Transverse colon (tissue), 3 donors: ENCODE measurements at regions not wholly inside any gene's neighbourhood (a gene's known extent, or its start where the extent isn't known, plus 50 kb on each side); places are given as distances from the start of the nearest gene placed in this dataset.

Source experiments
- CTCF ChIP-seq, 5 experiments: fragments of 200-600 bp in 3 of 5; fragments of 450-650 bp in 2 of 5; sonication (generic) in 3 of 5; IDR thresholded peaks; 1 replicate in 2 of 5; 2 replicates in 3 of 5; pipeline ENCODE4 v1.5.1; 2016 to 2017; ENCODE audit warnings: antibody characterized with exemption in 5 of 5, inconsistent platforms in 3 of 5, mild to moderate bottlenecking in 2 of 5, moderate library complexity in 1 of 5
- POLR2A ChIP-seq: fragments of 450-650 bp; IDR thresholded peaks from one replicate; pipeline ENCODE4 v1.6.1; 2016; ENCODE audit warnings: antibody characterized with exemption, mild to moderate bottlenecking, moderate library complexity

DNA sequence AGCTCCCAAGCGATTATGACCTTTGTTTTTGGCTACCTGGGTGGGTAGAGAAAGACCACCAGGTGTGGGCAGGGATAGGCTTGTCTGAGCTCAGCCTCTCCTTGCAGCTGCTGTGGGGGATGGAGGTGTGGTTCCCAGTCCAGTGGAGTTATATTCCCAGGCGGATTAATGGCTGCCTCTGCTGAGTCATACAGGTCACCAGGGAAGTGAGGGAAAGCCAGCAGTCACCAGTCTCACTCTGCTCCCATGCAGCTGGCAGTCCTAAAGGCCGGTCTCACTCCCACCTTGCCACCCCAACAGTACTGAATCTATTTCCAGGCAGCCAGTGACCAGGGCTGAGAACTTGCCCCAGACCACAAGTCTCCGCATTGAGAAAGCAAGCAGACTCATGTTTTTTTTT lies 399.2 kb downstream of the VRK1 start:
- TF ChIP-seq POLR2A (no peak), CTCF (IDR thresholded peaks at IDR 0.05) (no peak)
